DOHH2 (cell line): ENCODE measurements at regions not wholly inside any gene's neighbourhood (a gene's known extent, or its start where the extent isn't known, plus 50 kb on each side); places are given as distances from the start of the nearest gene placed in this dataset.

Experiments
- CTCF ChIP-seq: fragments of 200-600 bp; sonication (generic); IDR thresholded peaks from one replicate; pipeline ENCODE4 v1.5.1; 2014; ENCODE audit warnings: antibody characterized with exemption, mild to moderate bottlenecking, low read depth, low read length; ENCODE audit not compliant: poor library complexity, severe bottlenecking
- EZH2phosphoT487 ChIP-seq: fragments of 200-600 bp; sonication (generic); IDR thresholded peaks from 2 replicates; pipeline ENCODE4 v1.6.1; 2017; ENCODE audit warnings: borderline replicate concordance, mild to moderate bottlenecking, antibody characterized with exemption, low read length, moderate library complexity, mixed read lengths

- TF ChIP-seq CTCF (no peak), EZH2phosphoT487 (no peak)
Observed at GRCh38 chr13:60274655-60275054, 110.9 kb upstream of the DIAPH3 start.
